Nephron (organoid): ENCODE measurements at regions not wholly inside any gene's neighbourhood (a gene's known extent, or its start where the extent isn't known, plus 50 kb on each side); places are given as distances from the start of the nearest gene placed in this dataset.

Experiments
- H3K27ac Mint-ChIP-seq, 3 experiments: 2 replicates each; pipeline ENCODE4 v1.8.0; 2020; ENCODE audit warnings: mixed read lengths in 3 of 3, mild to moderate bottlenecking in 2 of 3, moderate library complexity in 1 of 3
- H3K27me3 Mint-ChIP-seq: 2 replicates; pipeline ENCODE4 v1.8.0; 2021; ENCODE audit warnings: low read depth, mild to moderate bottlenecking, moderate library complexity, mixed read lengths
- H3K36me3 Mint-ChIP-seq: 2 replicates; pipeline ENCODE4 v1.8.0; 2020; ENCODE audit warnings: low read depth, mixed read lengths
- H3K4me1 Mint-ChIP-seq: 2 replicates; pipeline ENCODE4 v1.8.0; 2020; ENCODE audit warnings: mixed read lengths
- H3K4me3 Mint-ChIP-seq, 3 experiments: 2 replicates each; pipeline ENCODE4 v1.8.0; 2020; ENCODE audit warnings: mild to moderate bottlenecking in 3 of 3, mixed read lengths in 3 of 3, moderate library complexity in 2 of 3
- H3K9me3 Mint-ChIP-seq: 2 replicates; pipeline ENCODE4 v1.8.0; 2020; ENCODE audit warnings: mixed read lengths
- CTCF ChIP-seq, 3 experiments: fragments of 200-600 bp; sonication (generic); IDR thresholded peaks; one replicate each; pipeline ENCODE4 v1.5.0; 2021; ENCODE audit warnings: antibody characterized with exemption in 3 of 3; ENCODE audit not compliant: unreplicated experiment in 3 of 3

DNA sequence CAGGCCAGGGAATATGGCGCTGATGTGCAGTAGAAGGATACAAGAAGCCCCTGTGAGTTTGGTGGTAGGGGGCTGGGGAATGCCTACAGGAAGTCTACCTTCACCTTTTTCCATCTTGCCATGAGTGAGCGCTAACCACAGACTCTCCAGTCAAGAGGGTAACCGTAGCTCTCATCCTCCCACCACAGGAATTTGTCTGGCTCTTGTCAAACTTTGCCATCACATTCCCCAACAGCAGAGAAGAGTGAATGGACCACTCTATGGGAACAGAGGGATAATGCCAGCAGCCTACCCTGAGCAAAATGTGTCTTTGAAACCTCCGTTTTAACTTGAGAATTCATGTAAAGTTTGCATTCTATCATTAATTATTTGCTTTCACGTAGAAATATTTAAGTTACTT lies 168.3 kb downstream of the NRP2 start:
- peaks cover 3% of the 10 kb centered on the region for H3K9me3 Mint-ChIP-seq

DNA sequence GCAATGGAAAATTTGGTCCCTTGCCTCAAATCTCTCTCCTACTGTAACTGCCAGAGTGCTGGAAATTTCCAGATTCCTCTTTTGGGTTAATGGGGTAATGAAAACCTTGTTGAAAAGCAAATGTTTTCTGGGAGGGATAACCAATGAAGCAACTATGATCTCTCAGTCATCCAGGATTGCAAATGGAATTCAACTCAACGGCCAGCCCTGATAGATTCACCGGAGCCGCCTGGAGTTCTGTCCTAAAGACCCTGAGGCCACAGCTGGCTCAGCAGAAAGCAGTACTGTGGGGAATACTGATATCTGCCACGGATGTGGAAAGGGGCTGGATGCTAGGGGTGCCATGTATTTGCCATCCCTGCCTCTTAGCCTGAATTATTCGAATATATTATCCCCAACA lies 167.8 kb downstream of the NRP2 start:
- Mint-ChIP-seq H3K9me3 (no peaks in the 10 kb centered on the region), H3K4me1 (peaks cover 16% of the 10 kb centered on the region), H3K4me3 (no peak overlapping the region), H3K27ac (no peak overlapping the region), H3K27me3 (peaks cover 16% of the 10 kb centered on the region), H3K36me3 (no peaks in the 10 kb centered on the region)
- no peak for TF ChIP-seq CTCF (IDR thresholded peaks at IDR 0.05; ENCODE audit: unreplicated experiment in 3 of 3)

More for the DNA sequence above, 168.3 kb downstream of the NRP2 start:
- no peak overlapping the region for H3K27ac Mint-ChIP-seq
- no peak for TF ChIP-seq CTCF (IDR thresholded peaks at IDR 0.05; ENCODE audit: unreplicated experiment in 3 of 3)
- peaks cover 16% of the 10 kb centered on the region for H3K27me3 Mint-ChIP-seq
- peaks cover 11% of the 10 kb centered on the region for H3K4me1 Mint-ChIP-seq
- H3K4me3 Mint-ChIP-seq, result no peak overlapping the region
- no peaks in the 10 kb centered on the region for H3K36me3 Mint-ChIP-seq

DNA sequence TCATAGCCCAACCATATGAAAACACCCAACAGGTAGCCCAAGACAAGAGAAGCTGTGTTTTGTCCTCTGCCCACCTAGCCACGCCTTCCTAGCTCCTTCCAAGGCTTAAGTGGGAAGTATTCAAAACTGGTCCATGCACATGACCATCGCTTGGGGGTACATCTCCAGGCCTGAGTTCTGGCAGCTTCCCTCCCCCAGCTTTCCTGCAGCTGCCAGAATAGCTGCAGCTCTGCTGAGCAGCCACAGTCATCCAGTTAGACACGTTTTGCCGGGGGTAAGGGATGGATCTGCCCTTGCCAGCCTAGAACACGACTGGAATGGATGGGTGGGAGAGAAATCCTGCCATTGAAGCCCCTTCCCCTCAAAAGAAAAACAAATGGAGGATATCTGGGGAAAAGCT lies 166.8 kb downstream of the NRP2 start:
- Mint-ChIP-seq H3K27ac (no peak overlapping the region), H3K4me1 (peaks cover 18% of the 10 kb centered on the region), H3K9me3 (no peaks in the 10 kb centered on the region), H3K27me3 (peaks cover 16% of the 10 kb centered on the region), H3K4me3 (no peak overlapping the region), H3K36me3 (no peaks in the 10 kb centered on the region)
- no peak for TF ChIP-seq CTCF (IDR thresholded peaks at IDR 0.05; ENCODE audit: unreplicated experiment in 3 of 3)

GRCh38 chr2:205848601-205849000 lies 166.3 kb downstream of the NRP2 start:
- Mint-ChIP-seq H3K36me3 (no peaks in the 10 kb centered on the region), H3K27ac (no peak overlapping the region), H3K4me3 (no peak overlapping the region), H3K4me1 (peaks cover 18% of the 10 kb centered on the region), H3K27me3 (peaks cover 16% of the 10 kb centered on the region), H3K9me3 (no peaks in the 10 kb centered on the region)
- no peak for TF ChIP-seq CTCF (IDR thresholded peaks at IDR 0.05; ENCODE audit: unreplicated experiment in 3 of 3)
